NCI-H748 treated with DMSO at 0.1 percent for 48 hours (cell line): ENCODE measurements at regions not wholly inside any gene's neighbourhood (a gene's known extent, or its start where the extent isn't known, plus 50 kb on each side); places are given as distances from the start of the nearest gene placed in this dataset.
"Not testable (repeated sequence)": the region's sequence is repeated elsewhere in the genome, so short reads cannot be mapped to it uniquely, and the experiment has no call there.

Source experiments
- DNase-seq: peaks from one replicate; lab custom pipeline; 2025; lab: John Stamatoyannopoulos, UW

DNA sequence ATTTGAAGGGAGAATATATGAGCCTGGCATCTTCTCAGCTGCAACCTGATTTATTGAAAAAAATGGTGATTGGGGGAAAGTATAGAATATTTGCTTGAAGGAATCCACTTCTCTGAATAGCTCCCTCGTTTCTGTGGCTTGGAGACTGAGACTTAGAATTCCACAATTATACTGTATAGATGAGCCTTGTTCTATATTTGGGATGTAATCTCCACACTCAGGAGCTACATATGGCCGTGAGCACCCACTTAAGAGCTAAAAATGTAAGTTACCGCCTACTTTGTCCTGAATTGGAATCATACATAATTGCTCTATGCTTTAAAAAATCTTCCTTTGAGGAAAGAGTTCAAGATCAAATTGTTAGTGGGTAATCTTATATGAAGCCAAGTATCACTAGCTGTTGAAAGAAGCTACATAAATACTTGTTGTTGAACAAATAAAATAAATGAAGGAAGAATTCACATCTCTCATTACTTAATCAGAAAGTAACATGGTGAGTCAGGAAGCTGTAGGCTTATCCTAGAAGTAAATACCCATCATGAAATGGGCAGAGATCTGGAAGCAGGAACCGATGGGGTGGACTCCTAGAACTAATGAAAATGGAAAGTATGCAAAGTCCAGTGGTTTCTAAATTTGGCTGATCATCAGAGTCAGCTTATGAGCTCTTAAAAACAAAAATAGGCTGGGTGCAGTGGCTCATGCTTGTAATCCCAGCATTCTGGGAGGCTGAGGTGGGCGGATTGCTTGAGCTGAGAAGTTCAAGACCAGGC lies 254.3 kb downstream of the SOX4 start:
- no peak for DNase-seq

DNA sequence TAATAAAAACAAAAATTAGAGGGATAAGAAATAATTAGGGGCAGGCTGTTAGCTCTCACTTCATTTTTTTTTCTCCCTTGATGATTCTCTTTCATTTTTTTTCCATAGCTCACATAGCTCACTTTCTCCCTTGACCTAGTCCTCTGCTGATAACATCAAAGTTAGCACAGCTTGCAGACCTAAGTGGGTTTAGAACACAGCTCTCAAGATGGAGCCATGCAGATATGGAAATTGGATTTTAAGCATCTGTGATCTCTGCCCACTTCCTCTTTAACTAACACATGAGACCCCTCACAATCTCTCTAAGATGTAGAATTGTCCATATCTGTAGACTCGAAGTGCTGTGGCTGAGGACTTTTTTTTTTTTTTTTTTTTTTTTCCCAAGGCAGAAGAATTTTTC lies 257.1 kb downstream of the SOX4 start:
- no peak for DNase-seq

DNA sequence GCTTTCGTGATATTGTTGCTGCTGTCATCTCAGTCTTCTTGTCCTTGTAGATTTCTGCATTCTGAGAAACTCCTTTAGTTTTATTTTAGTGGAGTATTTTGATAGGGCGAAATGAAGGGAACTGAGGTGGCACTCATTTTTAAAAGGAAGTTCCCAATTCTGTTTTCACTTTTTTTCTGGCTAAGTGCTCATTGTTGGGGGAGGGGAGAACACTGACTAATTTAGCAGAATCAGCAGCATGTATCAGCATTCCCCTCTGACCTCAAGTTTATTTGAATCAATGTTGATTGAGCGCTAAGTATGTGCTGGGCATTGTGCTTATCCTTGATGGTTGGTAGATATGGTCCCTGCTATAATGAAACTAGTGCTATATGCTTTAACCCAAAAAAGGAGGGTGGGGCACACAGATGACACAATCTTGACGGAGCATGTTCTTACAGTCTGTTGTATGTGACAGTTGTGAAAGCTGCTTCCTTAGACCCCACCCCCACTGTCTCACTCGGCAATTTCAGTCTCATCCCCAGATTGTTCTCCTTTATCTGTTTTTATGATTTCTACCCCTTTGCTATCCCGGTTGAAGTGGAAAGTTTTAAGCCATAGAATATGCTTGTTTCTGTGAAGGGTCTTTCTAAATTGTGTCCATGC lies 262.4 kb downstream of the SOX4 start:
- DNase-seq, result no peak

DNA sequence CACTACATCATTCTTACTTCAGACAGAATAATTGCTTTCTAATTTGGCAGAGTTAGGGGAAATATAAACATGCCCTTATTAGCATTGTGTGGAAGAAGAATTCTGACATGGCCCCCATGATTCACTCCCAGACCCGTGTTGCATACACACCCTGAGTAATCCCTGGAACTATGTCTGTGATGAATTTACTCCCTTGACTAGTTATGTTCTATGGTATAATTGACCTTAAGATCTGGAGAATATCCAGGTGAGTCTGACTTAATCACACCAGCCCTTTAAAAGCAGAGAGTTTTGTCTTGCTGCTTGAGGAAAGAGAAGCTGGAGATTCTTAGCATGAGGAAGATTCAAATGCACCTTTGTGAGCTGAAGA lies 262.9 kb downstream of the SOX4 start:
- DNase-seq, result no peak

- DNase-seq, result no peak
Measured at GRCh38 chr6:21856844-21857243, 263.3 kb downstream of the SOX4 start.

DNA sequence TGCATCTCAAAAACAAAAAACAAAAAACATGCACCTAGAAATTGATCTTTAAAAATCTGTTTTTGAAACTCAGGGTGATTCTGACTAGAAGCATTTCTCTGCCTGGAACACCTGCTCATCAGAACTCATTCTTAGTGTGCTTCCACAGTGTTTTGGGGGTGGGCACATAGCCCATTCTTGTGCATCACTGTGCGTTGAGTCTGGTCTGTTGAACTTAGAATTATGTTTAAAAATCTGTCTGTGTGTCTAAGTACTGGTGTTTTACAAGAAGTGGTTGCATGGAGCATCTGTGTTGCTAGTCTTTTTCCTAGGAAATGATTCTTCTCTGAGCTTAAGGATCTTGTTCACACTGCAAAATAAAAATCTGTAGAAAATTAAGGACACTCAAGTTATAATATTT lies 264.5 kb downstream of the SOX4 start:
- no peak for DNase-seq

- no peak for DNase-seq
Measured at GRCh38 chr6:21859193-21859735, 265.7 kb downstream of the SOX4 start.

DNA sequence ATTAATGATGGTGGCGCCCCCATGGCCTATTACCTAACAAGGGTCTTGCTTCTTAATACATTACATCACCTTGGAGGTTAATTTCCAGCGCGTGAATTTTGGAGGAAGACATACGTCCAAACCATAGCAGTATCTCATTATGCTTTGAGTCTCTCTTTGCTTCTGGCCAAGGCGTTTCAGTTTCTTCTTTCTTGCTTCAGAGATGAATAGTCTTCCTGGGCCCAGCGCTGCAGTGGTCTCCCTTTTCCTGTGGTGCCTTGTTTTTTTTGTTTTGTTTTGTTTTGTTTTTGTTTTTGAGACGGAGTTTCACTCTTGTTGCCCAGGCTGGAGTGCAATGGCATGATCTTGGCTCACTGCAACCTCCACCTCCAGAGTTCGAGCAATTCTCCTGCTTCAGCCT lies 268.4 kb downstream of the SOX4 start:
- no peak for DNase-seq

- no peak for DNase-seq
Measured at GRCh38 chr6:21864206-21864605, 270.7 kb downstream of the SOX4 start.

DNA sequence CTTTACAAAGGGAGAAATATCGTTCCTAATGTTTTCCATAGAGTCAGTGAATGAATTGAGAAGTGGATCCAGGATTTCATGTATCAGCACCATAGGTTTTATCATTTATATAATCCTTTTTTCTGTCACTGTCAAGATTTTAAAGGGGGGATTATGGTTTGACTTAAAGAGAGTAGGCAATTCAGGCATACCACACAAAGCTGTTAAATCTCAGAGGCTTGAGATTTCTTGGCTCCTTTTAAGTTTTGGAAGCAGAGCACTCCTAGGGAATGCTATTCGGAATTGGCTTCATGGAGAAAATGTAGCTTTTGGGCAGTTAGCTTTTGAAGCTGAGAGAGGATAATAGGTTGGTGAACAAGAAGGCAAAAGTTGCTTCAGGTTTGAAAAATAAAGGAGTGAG lies 274.7 kb downstream of the SOX4 start:
- DNase-seq, result no peak

- no peak for DNase-seq
Measured at GRCh38 chr6:21869085-21869771, 275.7 kb downstream of the SOX4 start.

DNA sequence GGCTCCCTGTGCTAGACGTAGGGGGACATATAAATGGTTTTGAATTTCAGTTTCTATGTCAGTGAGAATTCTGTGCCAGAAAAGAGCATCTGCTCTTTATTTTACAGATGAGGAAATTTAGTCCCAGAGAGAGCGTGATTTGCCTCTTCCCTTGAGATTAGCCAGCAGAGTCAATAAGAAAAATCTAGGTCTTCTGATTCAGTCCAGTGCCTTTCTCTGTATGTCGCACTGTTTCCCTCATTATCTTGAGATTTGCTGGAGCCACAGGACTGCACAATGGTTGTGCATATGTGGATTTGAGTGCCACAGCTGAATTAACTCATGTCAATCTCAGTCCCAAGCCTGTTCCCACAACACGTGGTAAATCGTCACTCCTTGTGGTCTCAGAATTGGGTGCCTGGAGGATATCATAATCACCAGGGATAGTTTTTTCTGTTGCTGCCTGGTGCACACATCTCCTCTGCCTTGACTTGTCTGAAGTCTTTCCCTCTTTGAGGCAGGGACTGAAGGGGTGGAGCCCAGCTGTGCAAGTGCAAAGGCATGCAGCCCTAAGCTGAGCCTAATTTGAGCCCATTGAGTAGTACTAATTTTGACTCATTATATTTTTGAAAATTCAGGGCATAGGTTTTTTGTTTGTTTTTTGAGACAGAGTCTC lies 276.7 kb downstream of the SOX4 start:
- no peak for DNase-seq

GRCh38 chr6:21871831-21872230 lies 278.3 kb downstream of the SOX4 start:
- DNase-seq, result no peak

DNA sequence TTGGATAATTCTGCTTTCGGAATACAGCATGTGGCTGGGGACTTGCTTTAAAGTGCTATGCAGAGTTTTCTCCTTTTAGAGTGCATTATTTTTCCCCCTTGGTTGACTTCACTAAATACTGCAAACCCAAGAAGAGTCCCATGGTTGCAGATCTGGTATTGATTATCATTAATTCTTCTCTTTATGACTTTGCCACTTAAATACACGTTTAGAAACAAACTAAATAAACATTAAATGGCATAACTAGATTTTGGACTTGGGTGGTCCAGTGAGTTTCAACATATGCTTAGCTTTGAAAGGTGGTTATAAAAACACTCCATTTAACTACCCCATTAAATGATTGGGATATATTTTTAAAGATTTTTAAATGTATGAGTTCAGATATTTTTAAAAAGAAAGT lies 279.2 kb downstream of the SOX4 start:
- DNase-seq, result no peak

DNA sequence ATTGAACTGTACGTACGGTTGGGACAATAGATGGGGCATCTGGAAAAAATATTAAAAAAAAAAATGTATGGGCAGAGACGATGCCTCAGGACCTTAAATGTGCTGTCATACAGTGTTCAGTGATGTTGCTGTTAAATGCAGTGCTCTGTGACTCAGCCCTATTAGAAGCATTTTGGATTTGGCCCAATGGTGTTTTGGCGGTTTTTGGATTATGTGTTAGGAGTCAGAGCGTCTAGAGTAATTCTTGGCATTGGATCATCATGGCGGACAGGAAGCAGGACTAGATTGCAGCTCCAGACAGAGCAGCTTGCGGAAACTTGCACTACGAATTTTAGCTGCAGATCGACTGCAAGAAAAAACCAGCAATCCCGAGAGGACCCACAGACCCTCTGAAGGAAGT lies 280.0 kb downstream of the SOX4 start:
- DNase-seq, result no peak

GRCh38 chr6:21874372-21874771 lies 280.8 kb downstream of the SOX4 start:
- no peak for DNase-seq

DNA sequence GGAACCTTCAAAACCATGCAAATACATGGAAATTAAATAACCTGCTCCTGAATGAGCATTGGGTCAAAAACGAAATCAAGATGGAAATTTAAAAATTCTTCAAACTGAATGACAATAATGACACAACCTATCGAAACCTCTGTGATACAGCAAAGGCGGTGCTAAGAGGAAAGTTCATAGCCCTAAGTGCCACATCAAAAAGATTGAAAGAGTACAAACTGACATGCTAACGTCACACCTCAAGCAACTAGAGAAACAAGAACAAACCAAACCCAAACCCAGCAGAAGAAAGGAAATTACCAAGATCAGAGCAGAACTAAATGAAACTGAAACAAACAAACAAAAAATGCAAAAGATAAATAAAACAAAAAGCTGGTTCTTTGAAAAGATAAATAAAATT lies 283.5 kb downstream of the SOX4 start:
- not testable (repeated sequence) for DNase-seq

- DNase-seq, result not testable (repeated sequence)
Measured at GRCh38 chr6:21880249-21880648, 286.7 kb downstream of the SOX4 start.

GRCh38 chr6:21881969-21882465 lies 288.5 kb downstream of the SOX4 start:
- no peak for DNase-seq

- DNase-seq, result no peak
Measured at GRCh38 chr6:21883595-21884328, 290.2 kb downstream of the SOX4 start.

- no peak for DNase-seq
Measured at GRCh38 chr6:21885111-21885510, 291.6 kb downstream of the SOX4 start.
